Duodenal mucosa (tissue), 2 donors: ENCODE measurements at regions not wholly inside any gene's neighbourhood (a gene's known extent, or its start where the extent isn't known, plus 50 kb on each side); places are given as distances from the start of the nearest gene placed in this dataset.
"Not testable (repeated sequence)": the region's sequence is repeated elsewhere in the genome, so short reads cannot be mapped to it uniquely, and the experiment has no call there.

ENCODE experiments used
- H3K27ac ChIP-seq: one replicate; pipeline ENCODE4 v1.7.0; 2013; ENCODE audit warnings: low read depth, low read length
- H3K27me3 ChIP-seq, 2 donors: one replicate each; pipeline ENCODE4 v1.7.0; 2013; ENCODE audit warnings: low read length in 2 of 2, control low read depth in 1 of 2; ENCODE audit not compliant: insufficient read depth in 2 of 2, control insufficient read depth in 1 of 2
- H3K36me3 ChIP-seq, 2 donors: one replicate each; pipeline ENCODE4 v1.7.0; 2013; ENCODE audit warnings: low read length in 2 of 2, control low read depth in 1 of 2; ENCODE audit not compliant: insufficient read depth in 2 of 2, control insufficient read depth in 1 of 2
- H3K4me1 ChIP-seq, 2 donors: one replicate each; pipeline ENCODE4 v1.7.0; 2013; ENCODE audit warnings: low read length in 2 of 2, control low read depth in 1 of 2; ENCODE audit not compliant: insufficient read depth in 2 of 2, control insufficient read depth in 1 of 2
- H3K4me3 ChIP-seq, 2 donors: one replicate each; pipeline ENCODE4 v1.7.0; 2013; ENCODE audit warnings: low read length in 2 of 2, low read depth in 1 of 2
- H3K9ac ChIP-seq, 2 donors: one replicate each; pipeline ENCODE4 v1.7.0; 2013; ENCODE audit warnings: low read length in 2 of 2, low read depth in 1 of 2
- H3K9me3 ChIP-seq, 2 donors: one replicate each; pipeline ENCODE4 v1.7.0; 2013; ENCODE audit warnings: low read length in 2 of 2, control low read depth in 1 of 2; ENCODE audit not compliant: control insufficient read depth in 1 of 2

GRCh38 chr4:23438764-23439163 is 451.1 kb downstream of the PPARGC1A start:
- H3K27me3 ChIP-seq: no peaks in the 10 kb centered on the region
- no peaks in the 10 kb centered on the region for H3K4me1 ChIP-seq
- no peak overlapping the region for H3K4me3 ChIP-seq
- H3K27ac ChIP-seq: no peak overlapping the region
- no peak overlapping the region for H3K9ac ChIP-seq
- no peaks in the 10 kb centered on the region for H3K9me3 ChIP-seq
- H3K36me3 ChIP-seq: no peaks in the 10 kb centered on the region

- H3K4me3 ChIP-seq: no peak overlapping the region
- peaks cover 0 to 2% of the 10 kb centered on the region in 2 donors for H3K9me3 ChIP-seq
- no peaks in the 10 kb centered on the region for H3K4me1 ChIP-seq
- H3K27ac ChIP-seq: no peak overlapping the region
- no peak overlapping the region for H3K9ac ChIP-seq
- H3K36me3 ChIP-seq: no peaks in the 10 kb centered on the region
- no peaks in the 10 kb centered on the region for H3K27me3 ChIP-seq
Observed at GRCh38 chr4:23429497-23429896, 460.4 kb downstream of the PPARGC1A start.

GRCh38 chr4:23425570-23425969 is 464.3 kb downstream of the PPARGC1A start:
- H3K4me3 ChIP-seq: no peak overlapping the region
- H3K27ac ChIP-seq: no peak overlapping the region
- H3K9ac ChIP-seq: no peak overlapping the region
- no peaks in the 10 kb centered on the region for H3K27me3 ChIP-seq
- H3K9me3 ChIP-seq: peaks cover 0 to 2% of the 10 kb centered on the region in 2 donors
- H3K36me3 ChIP-seq: no peaks in the 10 kb centered on the region
- no peaks in the 10 kb centered on the region for H3K4me1 ChIP-seq

GRCh38 chr4:23423540-23423939 is 466.3 kb downstream of the PPARGC1A start:
- peaks cover 0 to 2% of the 10 kb centered on the region in 2 donors for H3K9me3 ChIP-seq
- no peaks in the 10 kb centered on the region for H3K4me1 ChIP-seq
- no peak overlapping the region for H3K9ac ChIP-seq
- H3K4me3 ChIP-seq: no peak overlapping the region
- H3K27me3 ChIP-seq: no peaks in the 10 kb centered on the region
- no peak overlapping the region for H3K27ac ChIP-seq
- H3K36me3 ChIP-seq: no peaks in the 10 kb centered on the region

- no peak overlapping the region for H3K27ac ChIP-seq
- H3K9me3 ChIP-seq: peaks cover 0 to under 1% of the 10 kb centered on the region in 2 donors
- no peaks in the 10 kb centered on the region for H3K27me3 ChIP-seq
- H3K4me3 ChIP-seq: no peak overlapping the region
- no peak overlapping the region for H3K9ac ChIP-seq
- H3K36me3 ChIP-seq: no peaks in the 10 kb centered on the region
- H3K4me1 ChIP-seq: no peaks in the 10 kb centered on the region
Observed at GRCh38 chr4:23422878-23423277, 467.0 kb downstream of the PPARGC1A start.

- no peaks in the 10 kb centered on the region for H3K4me1 ChIP-seq
- H3K27me3 ChIP-seq: no peaks in the 10 kb centered on the region
- H3K27ac ChIP-seq: no peak overlapping the region
- H3K9me3 ChIP-seq: no peaks in the 10 kb centered on the region
- H3K4me3 ChIP-seq: no peak overlapping the region
- no peaks in the 10 kb centered on the region for H3K36me3 ChIP-seq
- no peak overlapping the region for H3K9ac ChIP-seq
Observed at GRCh38 chr4:23413631-23414030, 476.2 kb downstream of the PPARGC1A start.

- Histone ChIP-seq H3K4me3 (no peak overlapping the region), H3K36me3 (no peaks in the 10 kb centered on the region), H3K4me1 (no peaks in the 10 kb centered on the region), H3K27ac (no peak overlapping the region), H3K9me3 (no peaks in the 10 kb centered on the region), H3K9ac (no peak overlapping the region), H3K27me3 (no peaks in the 10 kb centered on the region)
Observed at GRCh38 chr4:23412701-23413100, 477.1 kb downstream of the PPARGC1A start.

GRCh38 chr4:23408913-23409312 is 480.9 kb downstream of the PPARGC1A start:
- H3K9me3 ChIP-seq, H3K9ac ChIP-seq, H3K27me3 ChIP-seq, H3K4me1 ChIP-seq, H3K4me3 ChIP-seq, H3K36me3 ChIP-seq, H3K27ac ChIP-seq: not testable (repeated sequence)

- Histone ChIP-seq H3K4me3 (no peak overlapping the region), H3K36me3 (no peaks in the 10 kb centered on the region), H3K27me3 (no peaks in the 10 kb centered on the region), H3K4me1 (no peaks in the 10 kb centered on the region), H3K9me3 (no peaks in the 10 kb centered on the region), H3K9ac (no peak overlapping the region), H3K27ac (no peak overlapping the region)
Observed at GRCh38 chr4:23401572-23401971, 488.3 kb downstream of the PPARGC1A start.

GRCh38 chr4:23392860-23393458 is 496.9 kb downstream of the PPARGC1A start:
- Histone ChIP-seq H3K27ac (no peak overlapping the region), H3K36me3 (no peaks in the 10 kb centered on the region), H3K9me3 (peaks cover 0 to 6% of the 10 kb centered on the region in 2 donors), H3K4me3 (no peak overlapping the region), H3K27me3 (no peaks in the 10 kb centered on the region), H3K4me1 (no peaks in the 10 kb centered on the region), H3K9ac (no peak overlapping the region)

- no peak overlapping the region for H3K9ac ChIP-seq
- H3K27me3 ChIP-seq: no peaks in the 10 kb centered on the region
- no peak overlapping the region for H3K4me3 ChIP-seq
- H3K9me3 ChIP-seq: peaks cover 0 to 6% of the 10 kb centered on the region in 2 donors
- H3K4me1 ChIP-seq: no peaks in the 10 kb centered on the region
- no peaks in the 10 kb centered on the region for H3K36me3 ChIP-seq
- no peak overlapping the region for H3K27ac ChIP-seq
Observed at GRCh38 chr4:23390246-23390645, 499.6 kb downstream of the PPARGC1A start.
